Colonic mucosa (tissue), 4 donors: ENCODE measurements at regions not wholly inside any gene's neighbourhood (a gene's known extent, or its start where the extent isn't known, plus 50 kb on each side); places are given as distances from the start of the nearest gene placed in this dataset.

Experiments
- DNase-seq: peaks from one replicate; pipeline ENCODE4 v3.0.0-alpha.2; 2020
- H3K27ac ChIP-seq: fragments of 200-600 bp; one replicate; pipeline ENCODE4 v1.8.0; 2021
- H3K27me3 ChIP-seq: fragments of 200-600 bp; one replicate; pipeline ENCODE4 v1.8.0; 2021
- H3K36me3 ChIP-seq: fragments of 200-600 bp; one replicate; pipeline ENCODE4 v1.8.0; 2021
- H3K4me1 ChIP-seq: fragments of 200-600 bp; one replicate; pipeline ENCODE4 v1.8.0; 2021; ENCODE audit warnings: mild to moderate bottlenecking
- H3K4me3 ChIP-seq: fragments of 200-600 bp; one replicate; pipeline ENCODE4 v1.8.0; 2021
- H3K9ac ChIP-seq, 2 donors: one replicate each; pipeline ENCODE4 v1.7.0; 2013; ENCODE audit warnings: control low read depth in 2 of 2, low read depth in 2 of 2, low read length in 2 of 2
- H3K9me3 ChIP-seq: fragments of 200-600 bp; one replicate; pipeline ENCODE4 v1.8.0; 2021
- intact Hi-C: fragments of 100-400 bp; cut with DNase I; formaldehyde crosslinking; loops from one replicate; pipeline ENCODE4 v1.14.1; 2022
- TF ChIP-seq, protein P1 (sequence below): fragments of 200-600 bp; IDR thresholded peaks from one replicate; pipeline ENCODE4 v1.8.0; 2022; ENCODE audit warnings: antibody characterized with exemption, mild to moderate bottlenecking
- donor health status: healthy.
- donor health status: DM: no; HTN: no; CAD: no.
- donor health status: DM: no; HTN: no; CAD: no.

DNA sequence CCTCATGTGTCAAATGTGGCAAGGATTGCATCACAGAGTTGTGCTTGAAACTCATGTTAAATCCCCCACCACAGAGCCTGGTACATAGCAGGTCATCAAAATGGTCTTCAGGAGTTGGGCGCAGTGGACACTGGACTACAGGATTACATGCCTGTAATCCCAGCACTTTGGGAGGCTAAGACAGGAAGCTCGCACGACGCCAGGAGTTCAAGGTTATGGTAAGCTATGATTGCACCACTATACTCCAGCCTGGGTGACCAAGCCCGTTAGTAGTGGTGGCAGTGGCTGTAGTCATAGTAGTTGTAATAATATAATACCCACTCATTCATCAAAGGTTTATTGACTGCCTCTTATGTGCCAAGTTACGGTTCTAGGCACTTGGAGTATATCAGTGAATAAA lies 123.4 kb upstream of the IRF2BP2 start:
- DNase-seq = no peak
- TF ChIP-seq, protein P1, sequence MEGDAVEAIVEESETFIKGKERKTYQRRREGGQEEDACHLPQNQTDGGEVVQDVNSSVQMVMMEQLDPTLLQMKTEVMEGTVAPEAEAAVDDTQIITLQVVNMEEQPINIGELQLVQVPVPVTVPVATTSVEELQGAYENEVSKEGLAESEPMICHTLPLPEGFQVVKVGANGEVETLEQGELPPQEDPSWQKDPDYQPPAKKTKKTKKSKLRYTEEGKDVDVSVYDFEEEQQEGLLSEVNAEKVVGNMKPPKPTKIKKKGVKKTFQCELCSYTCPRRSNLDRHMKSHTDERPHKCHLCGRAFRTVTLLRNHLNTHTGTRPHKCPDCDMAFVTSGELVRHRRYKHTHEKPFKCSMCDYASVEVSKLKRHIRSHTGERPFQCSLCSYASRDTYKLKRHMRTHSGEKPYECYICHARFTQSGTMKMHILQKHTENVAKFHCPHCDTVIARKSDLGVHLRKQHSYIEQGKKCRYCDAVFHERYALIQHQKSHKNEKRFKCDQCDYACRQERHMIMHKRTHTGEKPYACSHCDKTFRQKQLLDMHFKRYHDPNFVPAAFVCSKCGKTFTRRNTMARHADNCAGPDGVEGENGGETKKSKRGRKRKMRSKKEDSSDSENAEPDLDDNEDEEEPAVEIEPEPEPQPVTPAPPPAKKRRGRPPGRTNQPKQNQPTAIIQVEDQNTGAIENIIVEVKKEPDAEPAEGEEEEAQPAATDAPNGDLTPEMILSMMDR = no peak
- intact Hi-C loops = no loop called here
- H3K27ac ChIP-seq = no peak overlapping the region
- no peaks in the 10 kb centered on the region for H3K36me3 ChIP-seq
- H3K4me3 ChIP-seq = no peak overlapping the region
- H3K27me3 ChIP-seq = no peaks in the 10 kb centered on the region
- H3K9ac ChIP-seq = no peak overlapping the region
- no peaks in the 10 kb centered on the region for H3K4me1 ChIP-seq
- no peaks in the 10 kb centered on the region for H3K9me3 ChIP-seq

DNA sequence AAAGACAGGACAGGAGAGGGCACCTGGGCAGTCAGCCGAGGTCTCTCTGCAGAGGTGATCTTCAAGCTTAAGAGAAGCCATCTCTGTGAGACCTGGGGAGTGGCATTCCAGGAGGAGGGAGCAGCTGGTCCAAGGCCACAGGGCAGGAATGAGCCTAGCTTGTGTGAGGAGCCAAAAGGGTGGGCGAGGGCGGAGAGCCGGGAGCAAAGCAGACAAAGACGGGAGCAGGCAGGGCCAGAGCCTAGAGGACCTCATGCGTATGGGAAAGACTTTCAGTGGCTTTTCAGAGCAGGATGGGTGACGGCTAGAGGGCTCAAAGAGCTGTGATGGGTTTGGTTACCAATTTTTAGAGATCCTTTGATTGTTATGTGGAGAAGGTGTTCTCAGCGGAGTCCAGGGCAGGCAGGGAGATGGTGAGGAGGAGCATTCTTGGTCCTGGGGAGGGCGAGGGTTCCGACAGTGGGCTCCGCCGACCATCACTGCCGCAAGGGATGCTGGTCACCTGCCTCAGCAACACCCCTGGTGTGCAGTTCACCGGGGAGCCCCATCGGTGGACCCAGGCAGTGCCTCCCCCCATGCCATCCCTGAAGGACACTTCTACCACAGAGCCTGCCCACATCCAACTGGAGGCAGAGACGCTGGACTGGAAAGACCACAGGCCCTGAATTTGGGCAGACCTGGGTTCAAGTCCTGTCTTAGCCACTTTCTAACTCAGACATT lies 122.9 kb upstream of the IRF2BP2 start:
- TF ChIP-seq, protein P1 = no peak
- Histone ChIP-seq H3K4me3 (no peak overlapping the region), H3K36me3 (no peaks in the 10 kb centered on the region), H3K4me1 (no peaks in the 10 kb centered on the region), H3K27me3 (no peaks in the 10 kb centered on the region), H3K27ac (no peak overlapping the region), H3K9me3 (no peaks in the 10 kb centered on the region), H3K9ac (no peak overlapping the region)
- no peak for DNase-seq
- intact Hi-C loops = no loop called here

DNA sequence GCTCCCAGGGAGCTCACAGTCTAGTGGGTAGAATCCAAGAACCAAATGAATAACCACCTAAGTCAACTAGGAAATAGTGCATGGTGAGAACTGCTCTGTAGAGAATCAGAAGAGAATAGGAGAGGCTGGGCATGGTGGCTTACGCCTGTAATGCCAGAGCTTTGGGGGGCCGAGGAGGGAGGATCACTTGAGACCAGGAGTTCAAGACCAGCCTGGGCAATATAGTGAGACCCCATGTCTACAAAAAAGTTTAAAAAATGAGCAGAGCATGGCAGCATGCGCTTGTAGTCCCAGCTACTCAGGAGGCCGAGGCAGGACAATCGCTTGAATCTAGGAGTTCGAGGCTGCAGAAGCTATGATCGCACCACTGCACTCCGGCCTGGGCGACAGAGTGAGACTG lies 122.3 kb upstream of the IRF2BP2 start:
- no peak overlapping the region for H3K4me3 ChIP-seq
- no peaks in the 10 kb centered on the region for H3K9me3 ChIP-seq
- H3K27me3 ChIP-seq = no peaks in the 10 kb centered on the region
- no peak for DNase-seq
- H3K9ac ChIP-seq = no peak overlapping the region
- intact Hi-C loops = no loop called here
- H3K36me3 ChIP-seq = no peaks in the 10 kb centered on the region
- no peak overlapping the region for H3K27ac ChIP-seq
- TF ChIP-seq, protein P1 = no peak
- H3K4me1 ChIP-seq = peaks cover 5% of the 10 kb centered on the region

DNA sequence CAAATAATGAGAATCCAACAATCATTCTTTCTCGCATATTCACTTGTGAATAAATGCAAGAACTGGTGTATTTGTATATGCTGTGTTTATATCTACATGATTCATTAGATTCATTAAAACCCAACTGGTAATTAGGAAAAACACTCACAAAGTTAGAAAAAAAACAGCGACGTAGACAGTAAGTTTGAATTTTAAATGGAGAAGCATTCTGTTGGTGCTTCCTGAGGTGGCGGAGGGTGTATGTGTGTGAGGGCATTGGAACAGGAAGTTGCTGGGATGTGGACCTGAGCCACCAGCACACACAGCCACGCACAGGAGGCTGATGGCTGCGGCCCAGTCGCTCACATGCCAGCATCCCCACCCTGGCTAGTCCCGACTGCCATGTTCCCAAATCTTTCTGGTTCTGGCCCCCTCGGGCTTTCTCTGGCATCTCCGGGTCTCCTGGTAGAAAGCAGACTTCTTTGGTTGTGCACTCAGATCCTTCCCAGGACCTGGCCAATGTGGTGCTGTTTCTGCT lies 121.6 kb upstream of the IRF2BP2 start:
- Histone ChIP-seq H3K9ac (no peak overlapping the region), H3K9me3 (no peaks in the 10 kb centered on the region), H3K4me1 (peaks cover 11% of the 10 kb centered on the region), H3K27ac (no peak overlapping the region), H3K4me3 (no peak overlapping the region), H3K27me3 (no peaks in the 10 kb centered on the region), H3K36me3 (no peaks in the 10 kb centered on the region)
- TF ChIP-seq, protein P1 = no peak
- DNase-seq = no peak
- intact Hi-C loops = no loop called here

DNA sequence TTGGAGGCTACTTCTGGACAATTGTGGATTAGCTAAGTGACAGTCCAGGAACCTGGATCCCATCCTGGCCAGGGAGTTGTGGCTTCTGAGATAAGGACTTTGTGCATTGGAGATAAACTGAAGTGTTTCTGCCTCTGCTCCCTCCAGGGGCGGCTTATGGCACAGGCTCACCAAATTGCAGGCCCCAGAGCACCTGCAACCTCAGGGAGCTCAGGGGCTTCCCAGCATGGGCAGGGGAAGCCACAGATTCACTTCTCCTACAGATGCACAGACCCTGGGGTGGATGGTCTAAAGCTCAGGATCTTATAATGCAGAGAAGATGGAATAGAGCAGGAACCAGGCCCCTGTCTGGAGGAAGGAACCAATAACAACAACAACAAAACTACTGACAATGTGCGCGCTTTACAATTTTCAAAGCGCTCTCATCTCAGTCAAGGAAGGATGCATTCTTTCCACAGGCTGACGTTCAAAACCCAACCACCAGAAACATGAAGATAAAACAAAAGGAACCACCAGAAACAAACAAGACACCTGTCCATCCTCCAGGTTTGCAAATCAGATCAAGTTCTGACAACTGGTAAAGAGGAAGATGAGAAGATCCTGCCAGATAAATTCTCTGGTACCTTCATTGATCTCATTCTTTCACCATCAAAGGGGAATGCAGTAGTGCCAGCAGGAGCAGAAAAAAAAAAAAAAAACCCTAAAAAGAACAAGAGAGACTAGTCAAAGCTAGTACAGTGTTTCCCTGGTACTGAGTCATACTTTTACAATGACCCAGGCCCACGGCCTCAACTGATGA lies 121.0 kb upstream of the IRF2BP2 start:
- TF ChIP-seq, protein P1 = no peak
- intact Hi-C loops = no loop called here
- Histone ChIP-seq H3K4me3 (no peak overlapping the region), H3K4me1 (peaks cover 12% of the 10 kb centered on the region), H3K27ac (no peak overlapping the region), H3K36me3 (no peaks in the 10 kb centered on the region), H3K9me3 (no peaks in the 10 kb centered on the region), H3K9ac (peak overlapping the region in 1 of 2 donors; percentile 7), H3K27me3 (no peaks in the 10 kb centered on the region)
- DNase-seq = no peak
